Mesendoderm (in vitro differentiated cells): ENCODE measurements at regions not wholly inside any gene's neighbourhood (a gene's known extent, or its start where the extent isn't known, plus 50 kb on each side); places are given as distances from the start of the nearest gene placed in this dataset.

Experiments
- DNase-seq: peaks from one replicate; pipeline ENCODE4 v3.0.0; 2013
- H2AK5ac ChIP-seq: 2 replicates; pipeline ENCODE4 v1.6.1; 2013; ENCODE audit warnings: low read length, inconsistent platforms
- H2BK120ac ChIP-seq: 2 replicates; pipeline ENCODE4 v1.6.1; 2013; ENCODE audit warnings: low read depth, mild to moderate bottlenecking, low read length, moderate library complexity, mixed read lengths
- H2BK15ac ChIP-seq: replicated peaks from 2 replicates; pipeline ENCODE4 v1.6.1; 2013; ENCODE audit warnings: low read depth, mild to moderate bottlenecking, moderate library complexity
- H2BK5ac ChIP-seq: 2 replicates; pipeline ENCODE4 v1.6.1; 2013; ENCODE audit warnings: low read length, inconsistent platforms
- H3K18ac ChIP-seq: 2 replicates; pipeline ENCODE4 v1.6.1; 2013; ENCODE audit warnings: mild to moderate bottlenecking, low read length, mixed read lengths
- H3K23ac ChIP-seq: one replicate; pipeline ENCODE4 v1.6.1; 2013; ENCODE audit warnings: low read length
- H3K27ac ChIP-seq: 2 replicates; pipeline ENCODE4 v1.5.1; 2013; ENCODE audit warnings: low read depth, mild to moderate bottlenecking, inconsistent platforms, low read length, moderate library complexity
- H3K27me3 ChIP-seq: 2 replicates; pipeline ENCODE4 v1.6.1; 2013; ENCODE audit warnings: low read length, control low read depth, mild to moderate bottlenecking, inconsistent platforms; ENCODE audit not compliant: insufficient read depth, poor library complexity
- H3K36me3 ChIP-seq: 2 replicates; pipeline ENCODE4 v1.6.1; 2013; ENCODE audit warnings: low read length, inconsistent platforms; ENCODE audit not compliant: control insufficient read depth, insufficient read depth
- H3K4ac ChIP-seq: one replicate; pipeline ENCODE4 v1.6.1; 2013; ENCODE audit warnings: low read depth, mild to moderate bottlenecking, low read length, moderate library complexity
- H3K4me1 ChIP-seq: 2 replicates; pipeline ENCODE4 v1.6.1; 2013; ENCODE audit warnings: low read depth, low read length, inconsistent platforms; ENCODE audit not compliant: control insufficient read depth
- H3K4me2 ChIP-seq: 2 replicates; pipeline ENCODE4 v1.6.1; 2013; ENCODE audit warnings: low read length
- H3K4me3 ChIP-seq: 2 replicates; pipeline ENCODE4 v1.5.1; 2013; ENCODE audit warnings: mild to moderate bottlenecking, low read length
- H3K56ac ChIP-seq: one replicate; pipeline ENCODE4 v1.6.1; 2013; ENCODE audit warnings: low read length
- H3K79me1 ChIP-seq: 2 replicates; pipeline ENCODE4 v1.6.1; 2013; ENCODE audit warnings: low read length, inconsistent platforms
- H3K79me2 ChIP-seq: 2 replicates; pipeline ENCODE4 v1.6.1; 2013; ENCODE audit warnings: mild to moderate bottlenecking, low read length; ENCODE audit not compliant: control insufficient read depth, insufficient read depth
- H3K9ac ChIP-seq: 2 replicates; pipeline ENCODE4 v1.6.1; 2013; ENCODE audit warnings: low read length, inconsistent platforms
- H4K5ac ChIP-seq: one replicate; pipeline ENCODE4 v1.6.1; 2013; ENCODE audit warnings: low read length
- H4K8ac ChIP-seq: one replicate; pipeline ENCODE4 v1.6.1; 2013; ENCODE audit warnings: low read depth, mild to moderate bottlenecking, control low read depth, low read length, moderate library complexity
- WGBS: extraction: QIAGEN DNeasy Blood & Tissue Kit; methylation state at CpG from one replicate; pipeline ENCODE4 v1.1.7; 2013; ENCODE audit warnings: low lambda C conversion rate, missing lambda C conversion rate; ENCODE audit not compliant: insufficient coverage; ENCODE audit errors: extremely low coverage; 5-methylcytosine and 5-hydroxymethylcytosine counted together

DNA sequence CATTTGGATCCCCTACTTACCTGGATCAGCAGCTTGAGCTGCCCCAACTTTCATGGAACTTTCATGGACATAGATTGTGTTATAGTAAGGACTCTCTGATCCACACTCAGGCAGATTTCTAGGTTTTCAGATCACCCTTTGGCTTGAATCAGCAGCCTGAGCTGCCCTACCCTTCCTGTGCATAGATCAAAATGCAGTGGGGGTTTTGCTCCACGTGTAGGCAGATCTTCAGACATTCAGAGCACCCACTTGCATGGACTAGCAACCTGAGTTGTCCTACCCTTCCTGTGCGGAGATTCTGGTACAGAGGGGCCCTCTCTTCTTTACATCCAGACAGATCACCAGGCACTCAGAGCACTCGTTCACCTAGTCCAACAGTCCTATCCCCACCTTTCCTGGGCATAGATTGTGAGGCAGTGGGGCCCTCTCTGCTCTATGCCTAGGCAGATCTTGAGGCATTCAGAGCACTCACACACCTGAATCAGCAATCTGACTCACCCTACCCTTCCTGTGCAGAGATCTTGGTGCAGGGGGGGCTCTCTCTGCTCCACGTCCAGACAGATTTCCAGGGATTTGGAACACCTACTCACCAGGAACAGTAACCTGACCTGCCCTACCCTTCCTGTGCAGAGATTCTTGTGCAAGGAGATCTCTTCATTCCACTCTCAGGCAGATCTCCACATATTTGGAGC is 705.2 kb upstream of the NRSN1 start:
- WGBS = no CpG with 5 or more reads among the region's 4 CpGs
- no peak overlapping the region for H4K8ac ChIP-seq

DNA sequence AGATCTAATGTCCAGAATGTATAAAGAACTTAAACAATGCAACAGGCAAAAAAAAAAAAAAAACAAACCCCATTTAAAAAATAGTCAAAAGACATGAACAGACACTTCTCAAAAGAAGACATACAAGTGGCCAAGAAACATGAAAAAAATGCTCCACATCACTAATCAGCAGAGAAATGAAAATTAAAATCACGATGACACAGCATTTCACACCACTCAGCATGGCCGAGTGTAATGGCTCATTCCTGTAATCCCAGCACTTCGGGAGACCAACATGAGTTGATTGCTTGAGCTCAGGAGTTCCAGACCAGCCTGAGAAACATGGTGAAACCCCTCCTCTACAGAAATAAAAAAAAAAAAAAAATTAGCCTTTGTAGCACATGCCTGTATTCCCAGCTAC is 701.4 kb upstream of the NRSN1 start:
- H3K56ac ChIP-seq = no peak overlapping the region
- no CpG with 5 or more reads among the region's 3 CpGs for WGBS
- H2BK120ac ChIP-seq = no peak overlapping the region
- H3K4ac ChIP-seq = no peak overlapping the region
- H3K23ac ChIP-seq = no peak overlapping the region
- peak; percentile 16 for DNase-seq
- no peak overlapping the region for H2BK15ac ChIP-seq
- no peak overlapping the region for H4K5ac ChIP-seq
- H2AK5ac ChIP-seq = no peak overlapping the region
- H3K79me1 ChIP-seq = no peaks in the 10 kb centered on the region
- H3K9ac ChIP-seq = no peak overlapping the region
- H3K4me3 ChIP-seq = no peak overlapping the region
- no peak overlapping the region for H3K4me2 ChIP-seq
- no peaks in the 10 kb centered on the region for H3K27me3 ChIP-seq
- no peaks in the 10 kb centered on the region for H3K36me3 ChIP-seq
- no peak overlapping the region for H3K27ac ChIP-seq
- H3K79me2 ChIP-seq = no peaks in the 10 kb centered on the region
- no peaks in the 10 kb centered on the region for H3K4me1 ChIP-seq
- no peak overlapping the region for H2BK5ac ChIP-seq
- H4K8ac ChIP-seq = no peak overlapping the region
- H3K18ac ChIP-seq = no peak overlapping the region

More for the DNA sequence above, 705.2 kb upstream of the NRSN1 start:
- no peak overlapping the region for H2BK15ac ChIP-seq
- H2AK5ac ChIP-seq = no peak overlapping the region
- no peak overlapping the region for H3K23ac ChIP-seq
- H3K36me3 ChIP-seq = no peaks in the 10 kb centered on the region
- no peak overlapping the region for H3K27ac ChIP-seq
- no peaks in the 10 kb centered on the region for H3K4me1 ChIP-seq
- no peak for DNase-seq
- H3K79me1 ChIP-seq = no peaks in the 10 kb centered on the region
- H3K79me2 ChIP-seq = no peaks in the 10 kb centered on the region
- H2BK120ac ChIP-seq = no peak overlapping the region
- no peak overlapping the region for H3K56ac ChIP-seq
- no peak overlapping the region for H3K4ac ChIP-seq
- H3K9ac ChIP-seq = no peak overlapping the region
- H3K18ac ChIP-seq = no peak overlapping the region
- no peak overlapping the region for H4K5ac ChIP-seq
- H2BK5ac ChIP-seq = no peak overlapping the region
- no peak overlapping the region for H3K4me3 ChIP-seq
- H3K27me3 ChIP-seq = no peaks in the 10 kb centered on the region
- no peak overlapping the region for H3K4me2 ChIP-seq

DNA sequence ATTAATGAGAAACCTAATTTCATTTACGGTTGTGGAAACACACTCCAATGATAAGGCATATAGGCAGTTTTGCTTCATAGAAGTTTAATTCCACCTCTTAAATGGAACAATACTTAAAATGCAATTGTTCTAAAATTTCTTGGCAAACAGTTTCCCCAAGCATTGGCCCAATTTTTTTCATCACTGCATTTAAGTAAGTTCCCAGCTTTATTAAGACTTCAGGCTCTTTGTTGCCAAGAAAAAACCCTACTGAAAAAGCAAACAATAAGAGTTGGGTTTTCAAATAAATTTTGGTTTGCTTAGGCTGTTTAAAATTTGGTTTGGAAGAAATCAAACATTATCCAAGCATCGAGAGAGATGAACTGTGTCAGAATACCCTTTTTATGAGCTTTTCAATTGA is 690.9 kb upstream of the NRSN1 start:
- no peak overlapping the region for H3K4ac ChIP-seq
- H3K27ac ChIP-seq = no peak overlapping the region
- no peak overlapping the region for H2BK5ac ChIP-seq
- no peak for DNase-seq
- no peaks in the 10 kb centered on the region for H3K79me2 ChIP-seq
- no peak overlapping the region for H3K9ac ChIP-seq
- no peaks in the 10 kb centered on the region for H3K4me1 ChIP-seq
- no peak overlapping the region for H3K56ac ChIP-seq
- no peak overlapping the region for H3K4me2 ChIP-seq
- no peak overlapping the region for H3K4me3 ChIP-seq
- no peaks in the 10 kb centered on the region for H3K27me3 ChIP-seq
- no peaks in the 10 kb centered on the region for H3K36me3 ChIP-seq
- H4K8ac ChIP-seq = no peak overlapping the region
- no peak overlapping the region for H3K23ac ChIP-seq
- no peak overlapping the region for H2BK120ac ChIP-seq
- no CpG with 5 or more reads among the region's 2 CpGs for WGBS
- no peak overlapping the region for H4K5ac ChIP-seq
- H2AK5ac ChIP-seq = no peak overlapping the region
- no peaks in the 10 kb centered on the region for H3K79me1 ChIP-seq
- H3K18ac ChIP-seq = no peak overlapping the region
- no peak overlapping the region for H2BK15ac ChIP-seq

DNA sequence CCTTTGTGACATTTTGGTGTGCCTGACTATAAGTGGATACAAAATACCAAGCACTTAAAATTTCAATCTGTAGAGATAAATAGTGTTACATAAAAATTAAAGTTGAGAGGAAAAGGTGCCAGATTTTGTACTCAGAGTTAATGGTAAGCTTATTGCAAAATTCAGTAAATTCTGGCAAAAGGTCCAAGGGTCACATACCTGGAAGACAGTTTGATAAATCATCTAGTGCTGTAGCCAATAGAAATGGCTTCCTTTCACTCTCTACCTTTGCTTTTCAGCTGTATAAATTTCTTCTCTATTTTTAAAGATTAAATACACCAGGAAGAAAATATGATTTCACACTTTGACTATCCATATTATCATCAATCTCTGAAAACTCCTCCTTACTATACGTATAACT is 690.2 kb upstream of the NRSN1 start:
- H3K18ac ChIP-seq = no peak overlapping the region
- H2BK15ac ChIP-seq = no peak overlapping the region
- no peak overlapping the region for H3K23ac ChIP-seq
- 100% methylated on average over 1 of the region's 1 CpG for WGBS
- no peaks in the 10 kb centered on the region for H3K79me1 ChIP-seq
- no peak for DNase-seq
- H4K8ac ChIP-seq = no peak overlapping the region
- H3K27me3 ChIP-seq = no peaks in the 10 kb centered on the region
- no peak overlapping the region for H3K4ac ChIP-seq
- no peak overlapping the region for H3K9ac ChIP-seq
- no peaks in the 10 kb centered on the region for H3K36me3 ChIP-seq
- no peak overlapping the region for H3K27ac ChIP-seq
- H3K56ac ChIP-seq = no peak overlapping the region
- H3K4me3 ChIP-seq = no peak overlapping the region
- no peak overlapping the region for H2AK5ac ChIP-seq
- H3K4me2 ChIP-seq = no peak overlapping the region
- no peak overlapping the region for H2BK120ac ChIP-seq
- H2BK5ac ChIP-seq = no peak overlapping the region
- no peaks in the 10 kb centered on the region for H3K4me1 ChIP-seq
- H4K5ac ChIP-seq = no peak overlapping the region
- no peaks in the 10 kb centered on the region for H3K79me2 ChIP-seq

DNA sequence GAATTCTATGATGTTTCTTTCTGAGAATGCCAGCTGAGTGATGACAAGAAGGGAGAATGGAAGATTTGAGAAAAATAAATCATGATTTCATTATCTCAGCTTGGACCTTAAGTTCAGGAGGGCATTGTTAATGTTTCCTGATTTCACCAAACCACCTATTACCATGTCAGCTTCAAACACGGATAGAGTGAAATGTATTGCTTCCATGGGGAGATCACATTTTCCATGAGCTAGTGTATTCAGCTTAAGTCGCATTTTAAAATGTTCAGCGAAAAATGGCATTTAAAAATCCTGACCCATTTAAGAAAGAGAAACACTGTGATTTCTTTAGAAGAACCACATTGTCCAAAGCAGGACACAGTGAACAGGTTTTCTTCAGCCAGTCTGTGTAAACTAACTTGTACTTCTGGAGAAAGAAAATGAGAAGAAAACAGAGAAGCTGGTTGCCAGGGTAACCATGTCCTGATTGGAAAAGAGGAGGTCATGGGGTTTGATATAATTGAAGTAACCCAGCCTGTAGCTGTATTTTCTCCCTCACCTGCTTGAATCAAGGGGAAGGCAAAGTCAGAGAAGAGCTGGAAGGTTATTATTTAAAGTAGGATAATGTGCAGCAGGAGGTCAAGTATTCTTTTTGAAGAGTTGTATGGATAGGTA is 684.1 kb upstream of the NRSN1 start:
- Histone ChIP-seq H3K4me1 (no peaks in the 10 kb centered on the region), H3K4me3 (no peak overlapping the region)
- no CpG with 5 or more reads among the region's 3 CpGs for WGBS

More for the DNA sequence above, 684.1 kb upstream of the NRSN1 start:
- H3K9ac ChIP-seq = no peak overlapping the region
- no peak overlapping the region for H3K27ac ChIP-seq
- no peaks in the 10 kb centered on the region for H3K36me3 ChIP-seq
- DNase-seq = peak; percentile 4
- H3K18ac ChIP-seq = no peak overlapping the region
- no peak overlapping the region for H4K5ac ChIP-seq
- no peak overlapping the region for H3K4me2 ChIP-seq
- no peak overlapping the region for H2BK15ac ChIP-seq
- no peak overlapping the region for H2BK5ac ChIP-seq
- H3K56ac ChIP-seq = no peak overlapping the region
- H3K23ac ChIP-seq = no peak overlapping the region
- H3K27me3 ChIP-seq = no peaks in the 10 kb centered on the region
- no peaks in the 10 kb centered on the region for H3K79me1 ChIP-seq
- H2AK5ac ChIP-seq = no peak overlapping the region
- H2BK120ac ChIP-seq = no peak overlapping the region
- H3K4ac ChIP-seq = no peak overlapping the region
- no peak overlapping the region for H4K8ac ChIP-seq
- no peaks in the 10 kb centered on the region for H3K79me2 ChIP-seq
